Activated CD8-positive, alpha-beta T cell treated with anti-CD3 and anti-CD28 coated beads, Interleukin-2, amount 10 ng/mL, durations not matched to agents 7 days and 5 days (primary cell): ENCODE measurements at regions not wholly inside any gene's neighbourhood (a gene's known extent, or its start where the extent isn't known, plus 50 kb on each side); places are given as distances from the start of the nearest gene placed in this dataset.

Experiments used
- ATAC-seq: fragments of 150-1000 bp; cut with Tn5 transposase; one replicate; pipeline ENCODE4 v1.10.0; 2021; ENCODE audit warnings: moderate library complexity
- CTCF ChIA-PET: fragments of 350-600 bp; sonication (Branson Sonifier 250); formaldehyde crosslinking; loops from one replicate; lab custom pipeline; 2021; ENCODE audit warnings: antibody characterized with exemption; lab: Charles Lee
- POLR2A ChIA-PET: fragments of 350-600 bp; sonication (Branson Sonifier 250); formaldehyde crosslinking; loops from one replicate; lab custom pipeline; 2021; ENCODE audit warnings: antibody characterized with exemption; lab: Charles Lee
- DNase-seq: peaks from one replicate; pipeline ENCODE4 v3.0.0-alpha.2; 2020
- H3K27ac Mint-ChIP-seq: one replicate; pipeline ENCODE4 v1.8.0; 2021; ENCODE audit warnings: mild to moderate bottlenecking, mixed read lengths
- H3K27me3 Mint-ChIP-seq: one replicate; pipeline ENCODE4 v1.8.0; 2021; ENCODE audit warnings: low read depth, mixed read lengths
- H3K36me3 Mint-ChIP-seq: one replicate; pipeline ENCODE4 v1.8.0; 2021; ENCODE audit warnings: low read depth, mixed read lengths
- H3K4me1 Mint-ChIP-seq: one replicate; pipeline ENCODE4 v1.8.0; 2021; ENCODE audit warnings: low read depth, mixed read lengths
- H3K4me3 Mint-ChIP-seq: one replicate; pipeline ENCODE4 v1.8.0; 2021; ENCODE audit warnings: mild to moderate bottlenecking, mixed read lengths
- H3K9me3 Mint-ChIP-seq: one replicate; pipeline ENCODE4 v1.8.0; 2022; ENCODE audit warnings: mixed read lengths; ENCODE audit not compliant: insufficient read depth

GRCh38 chr20:22652681-22653588, 68.6 kb upstream of the FOXA2 start:
- ATAC-seq (no peak), DNase-seq (no peak)
- Mint-ChIP-seq H3K9me3 (no peaks in the 10 kb centered on the region), H3K27ac (no peak overlapping the region), H3K27me3 (no peaks in the 10 kb centered on the region), H3K36me3 (no peaks in the 10 kb centered on the region), H3K4me1 (no peaks in the 10 kb centered on the region), H3K4me3 (no peak overlapping the region)
- ChIA-PET POLR2A (no interaction called here), CTCF (no interaction called here)

- CTCF ChIA-PET: no interaction called here
- H3K4me3 Mint-ChIP-seq: no peak overlapping the region
Measured at GRCh38 chr20:22653658-22654642, 69.6 kb upstream of the FOXA2 start.

GRCh38 chr20:22663528-22664025, 79.2 kb upstream of the FOXA2 start:
- Mint-ChIP-seq H3K36me3 (no peaks in the 10 kb centered on the region), H3K9me3 (no peaks in the 10 kb centered on the region), H3K27me3 (no peaks in the 10 kb centered on the region), H3K4me3 (no peak overlapping the region), H3K27ac (no peak overlapping the region), H3K4me1 (no peaks in the 10 kb centered on the region)
- ATAC-seq (no peak), DNase-seq (no peak)
- ChIA-PET POLR2A (no interaction called here), CTCF (no interaction called here)

More at GRCh38 chr20:22653658-22654642, 69.6 kb upstream of the FOXA2 start:
- H3K27ac Mint-ChIP-seq: no peak overlapping the region
- no peaks in the 10 kb centered on the region for H3K9me3 Mint-ChIP-seq
- no peaks in the 10 kb centered on the region for H3K36me3 Mint-ChIP-seq
- no peaks in the 10 kb centered on the region for H3K27me3 Mint-ChIP-seq
- no peaks in the 10 kb centered on the region for H3K4me1 Mint-ChIP-seq
- no peak for DNase-seq
- ATAC-seq: no peak
- POLR2A ChIA-PET: no interaction called here

- Mint-ChIP-seq H3K4me1 (no peaks in the 10 kb centered on the region), H3K36me3 (no peaks in the 10 kb centered on the region), H3K27ac (no peak overlapping the region), H3K27me3 (no peaks in the 10 kb centered on the region), H3K4me3 (no peak overlapping the region), H3K9me3 (peaks cover 7% of the 10 kb centered on the region)
- ChIA-PET CTCF (no interaction called here), POLR2A (no interaction called here)
- ATAC-seq: no peak
- no peak for DNase-seq
Measured at GRCh38 chr20:22667198-22667597, 82.8 kb upstream of the FOXA2 start.

GRCh38 chr20:22672191-22672590, 87.8 kb upstream of the FOXA2 start:
- H3K4me3 Mint-ChIP-seq: no peak overlapping the region
- H3K27ac Mint-ChIP-seq: no peak overlapping the region
- ATAC-seq (no peak), DNase-seq (no peak)
- ChIA-PET POLR2A (no interaction called here), CTCF (interaction anchor here (0.6 to 1.2 kb wide), 2 partner anchors 11 to 19 kb away, joined by 3 to 4 read pairs; no protein-coding TSS in a partner anchor)
- no peaks in the 10 kb centered on the region for H3K4me1 Mint-ChIP-seq
- no peaks in the 10 kb centered on the region for H3K27me3 Mint-ChIP-seq
- H3K36me3 Mint-ChIP-seq: no peaks in the 10 kb centered on the region
- H3K9me3 Mint-ChIP-seq: peaks cover 7% of the 10 kb centered on the region

GRCh38 chr20:22673467-22673866, 89.1 kb upstream of the FOXA2 start:
- H3K4me3 Mint-ChIP-seq: no peak overlapping the region
- H3K27ac Mint-ChIP-seq: no peak overlapping the region
- H3K4me1 Mint-ChIP-seq: no peaks in the 10 kb centered on the region
- ATAC-seq (no peak), DNase-seq (no peak)
- no peaks in the 10 kb centered on the region for H3K27me3 Mint-ChIP-seq
- ChIA-PET CTCF (interaction anchor here (1.2 kb wide), 1 partner anchor 18 kb away, joined by 4 read pairs; no protein-coding TSS in a partner anchor), POLR2A (no interaction called here)
- no peaks in the 10 kb centered on the region for H3K36me3 Mint-ChIP-seq
- H3K9me3 Mint-ChIP-seq: peaks cover 7% of the 10 kb centered on the region

GRCh38 chr20:22675341-22675740, 91.0 kb upstream of the FOXA2 start:
- H3K27ac Mint-ChIP-seq: no peak overlapping the region
- H3K27me3 Mint-ChIP-seq: no peaks in the 10 kb centered on the region
- no peak for DNase-seq
- CTCF ChIA-PET: no interaction called here
- H3K4me3 Mint-ChIP-seq: no peak overlapping the region
- peaks cover 4% of the 10 kb centered on the region for H3K9me3 Mint-ChIP-seq
- no peaks in the 10 kb centered on the region for H3K4me1 Mint-ChIP-seq
- no peak for ATAC-seq
- H3K36me3 Mint-ChIP-seq: no peaks in the 10 kb centered on the region
- POLR2A ChIA-PET: no interaction called here

- Mint-ChIP-seq H3K27ac (no peak overlapping the region), H3K4me3 (no peak overlapping the region), H3K9me3 (no peaks in the 10 kb centered on the region), H3K27me3 (no peaks in the 10 kb centered on the region), H3K36me3 (no peaks in the 10 kb centered on the region), H3K4me1 (no peaks in the 10 kb centered on the region)
- ChIA-PET CTCF (no interaction called here), POLR2A (no interaction called here)
- DNase-seq (no peak), ATAC-seq (no peak)
Measured at GRCh38 chr20:22678678-22679077, 94.3 kb upstream of the FOXA2 start.

- Mint-ChIP-seq H3K27me3 (no peaks in the 10 kb centered on the region), H3K9me3 (no peaks in the 10 kb centered on the region), H3K36me3 (no peaks in the 10 kb centered on the region), H3K4me3 (no peak overlapping the region), H3K27ac (no peak overlapping the region), H3K4me1 (no peaks in the 10 kb centered on the region)
- POLR2A ChIA-PET: no interaction called here
- no peak for ATAC-seq
- CTCF ChIA-PET: no interaction called here
- no peak for DNase-seq
Measured at GRCh38 chr20:22679197-22679596, 94.8 kb upstream of the FOXA2 start.

GRCh38 chr20:22680031-22680740, 95.8 kb upstream of the FOXA2 start:
- ChIA-PET POLR2A (interaction anchor here (0.6 kb wide), 1 partner anchor 1940 kb away, joined by 3 read pairs; no protein-coding TSS in a partner anchor), CTCF (interaction anchor here (1.3 kb wide), 1 partner anchor 12 kb away, joined by 4 read pairs; no protein-coding TSS in a partner anchor)
- no peaks in the 10 kb centered on the region for H3K9me3 Mint-ChIP-seq
- no peak overlapping the region for H3K27ac Mint-ChIP-seq
- no peaks in the 10 kb centered on the region for H3K27me3 Mint-ChIP-seq
- no peak for ATAC-seq
- no peak for DNase-seq
- no peaks in the 10 kb centered on the region for H3K36me3 Mint-ChIP-seq
- H3K4me3 Mint-ChIP-seq: no peak overlapping the region
- peaks cover 2% of the 10 kb centered on the region for H3K4me1 Mint-ChIP-seq

- DNase-seq: no peak
- CTCF ChIA-PET: interaction anchor here (1.4 kb wide), 2 partner anchors 9 to 343 kb away, joined by 5 to 9 read pairs; no protein-coding TSS in a partner anchor
- ATAC-seq: no peak
- H3K9me3 Mint-ChIP-seq: no peaks in the 10 kb centered on the region
- peaks cover 2% of the 10 kb centered on the region for H3K4me1 Mint-ChIP-seq
- H3K4me3 Mint-ChIP-seq: no peak overlapping the region
- POLR2A ChIA-PET: no interaction called here
- H3K27ac Mint-ChIP-seq: no peak overlapping the region
- no peaks in the 10 kb centered on the region for H3K27me3 Mint-ChIP-seq
- H3K36me3 Mint-ChIP-seq: no peaks in the 10 kb centered on the region
Measured at GRCh38 chr20:22681591-22682248, 97.3 kb upstream of the FOXA2 start.
